HAP-1 (cell line): ENCODE measurements at regions not wholly inside any gene's neighbourhood (a gene's known extent, or its start where the extent isn't known, plus 50 kb on each side); places are given as distances from the start of the nearest gene placed in this dataset.
A peak's percentile ranks its signal among the peaks of the same experiment; 100 is the strongest.
"Not testable (repeated sequence)": the region's sequence is repeated elsewhere in the genome, so short reads cannot be mapped to it uniquely, and the experiment has no call there.

Source experiments
- DNase-seq, 2 experiments: peaks; one replicate each; pipeline ENCODE4 v3.0.0-alpha.2; 2016 to 2020; ENCODE audit warnings: low spot score in 2 of 2
- H3K27me3 ChIP-seq: fragments of 250-450 bp; sonication (Bioruptor Pico); 2 replicates; pipeline ENCODE4 v1.5.1; 2020; ENCODE audit warnings: low read depth, mild to moderate bottlenecking, moderate library complexity
- H3K36me3 ChIP-seq: fragments of 250-450 bp; sonication (Bioruptor Pico); replicated peaks from 2 replicates; pipeline ENCODE4 v1.5.1; 2020; ENCODE audit warnings: mild to moderate bottlenecking
- H3K4me1 ChIP-seq: fragments of 250-450 bp; sonication (Bioruptor Pico); 2 replicates; pipeline ENCODE4 v1.5.1; 2020; ENCODE audit warnings: mild to moderate bottlenecking
- H3K4me3 ChIP-seq: fragments of 250-450 bp; sonication (Bioruptor Pico); 2 replicates; pipeline ENCODE4 v1.5.1; 2020; ENCODE audit warnings: mild to moderate bottlenecking, moderate library complexity
- H3K9me3 ChIP-seq: fragments of 250-450 bp; sonication (Bioruptor Pico); 2 replicates; pipeline ENCODE4 v1.5.1; 2020; ENCODE audit warnings: mild to moderate bottlenecking, moderate library complexity
- in situ Hi-C: fragments of 300-500 bp; cut with MboI; formaldehyde crosslinking; loops from 3 replicates; pipeline ENCODE4 v1.14.3; 2020; ENCODE audit warnings: low sequenced_read_pairs, inconsistent platforms, mixed read lengths

DNA sequence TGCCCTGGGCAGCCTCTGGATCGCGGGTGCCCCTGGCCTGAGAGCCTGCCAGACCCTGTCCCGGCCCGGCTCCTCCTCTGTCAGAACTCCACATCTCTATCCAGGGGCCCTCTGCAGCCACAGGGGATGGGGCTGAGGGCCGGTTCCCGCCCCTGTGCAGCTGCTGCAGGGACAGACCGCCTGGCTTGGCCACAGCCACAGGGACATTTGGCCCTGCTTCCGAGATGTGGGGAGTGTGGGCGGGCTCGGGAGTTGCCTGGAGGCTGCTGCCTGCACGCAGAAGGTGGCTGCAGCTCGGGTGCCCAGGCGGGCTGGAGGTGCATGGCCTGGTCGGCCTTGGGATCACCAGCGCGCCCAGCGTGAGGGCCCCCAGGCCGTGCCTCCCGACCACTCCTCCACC lies 3365.4 kb upstream of the OR11H1 start:
- H3K4me1 ChIP-seq, H3K27me3 ChIP-seq, H3K9me3 ChIP-seq, H3K36me3 ChIP-seq, in situ Hi-C loops, H3K4me3 ChIP-seq, DNase-seq: not testable (repeated sequence)

DNA sequence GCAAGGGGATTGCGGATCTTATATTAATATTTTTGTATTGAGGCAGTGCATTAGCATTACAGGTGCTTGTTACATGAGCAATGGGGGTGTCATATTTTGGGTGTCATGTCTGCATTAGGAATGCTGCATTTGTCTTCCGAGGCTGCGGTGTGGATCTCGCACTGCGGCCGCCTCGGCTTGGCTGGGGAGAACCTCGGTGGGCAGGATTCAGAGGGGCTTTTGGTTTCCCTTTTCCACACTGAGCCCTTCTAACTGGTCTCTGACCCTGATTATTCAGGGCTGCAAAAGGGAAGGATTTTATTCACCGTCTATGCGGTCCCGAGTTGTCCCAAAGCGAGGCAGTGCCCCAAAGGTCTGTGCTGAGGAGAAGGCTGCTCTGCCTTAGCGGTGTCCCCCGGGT lies 3361.5 kb upstream of the OR11H1 start:
- peak in 1 of 2 experiments; percentile 9 for DNase-seq
- H3K36me3 ChIP-seq, H3K27me3 ChIP-seq, H3K9me3 ChIP-seq, in situ Hi-C loops, H3K4me1 ChIP-seq, H3K4me3 ChIP-seq: not testable (repeated sequence)

DNA sequence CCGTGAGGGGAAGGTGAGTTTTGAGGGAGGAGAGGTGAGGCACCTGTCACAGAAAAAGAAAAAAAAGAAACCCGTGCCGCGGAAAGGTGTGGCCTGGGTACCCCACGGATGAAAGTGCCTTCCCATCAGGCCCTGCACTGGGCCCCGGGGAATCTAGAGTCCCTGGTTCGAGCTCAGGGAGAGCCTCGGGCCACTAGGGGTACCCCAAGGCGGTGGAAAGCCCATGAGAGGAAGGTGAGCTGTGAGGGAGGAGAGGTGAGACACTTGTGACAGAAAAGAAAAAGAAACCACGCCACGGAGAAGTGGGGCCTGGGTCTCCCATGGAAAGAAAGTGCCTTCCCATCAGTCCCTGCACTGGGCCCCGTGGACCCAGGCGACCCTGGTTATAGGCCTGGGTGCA lies 3359.9 kb upstream of the OR11H1 start:
- in situ Hi-C loops, H3K4me3 ChIP-seq, H3K36me3 ChIP-seq: not testable (repeated sequence)

DNA sequence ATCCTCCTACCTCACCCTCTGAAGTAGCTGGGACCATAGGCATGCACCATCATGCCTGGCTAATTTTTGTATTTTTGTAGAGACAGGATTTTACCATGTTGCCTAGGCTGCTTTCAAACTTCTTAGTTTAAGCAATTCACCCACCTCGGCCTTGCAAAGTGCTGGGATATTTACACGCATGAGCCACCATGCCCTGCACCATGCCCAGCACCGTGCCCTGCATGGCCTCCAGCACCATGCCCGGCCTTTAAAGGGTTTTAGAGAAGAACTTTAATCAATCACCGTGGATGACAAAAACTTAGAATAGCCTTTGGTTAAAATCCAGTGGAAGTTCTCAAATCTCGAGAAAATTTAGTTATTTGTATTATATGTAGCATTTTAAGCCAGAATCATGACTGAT lies 3335.9 kb upstream of the OR11H1 start:
- H3K4me3 ChIP-seq, H3K4me1 ChIP-seq, H3K36me3 ChIP-seq, H3K9me3 ChIP-seq, H3K27me3 ChIP-seq, in situ Hi-C loops, DNase-seq: not testable (repeated sequence)

More for the DNA sequence above, 3359.9 kb upstream of the OR11H1 start:
- not testable (repeated sequence) for H3K4me1 ChIP-seq, DNase-seq, H3K9me3 ChIP-seq, H3K27me3 ChIP-seq

DNA sequence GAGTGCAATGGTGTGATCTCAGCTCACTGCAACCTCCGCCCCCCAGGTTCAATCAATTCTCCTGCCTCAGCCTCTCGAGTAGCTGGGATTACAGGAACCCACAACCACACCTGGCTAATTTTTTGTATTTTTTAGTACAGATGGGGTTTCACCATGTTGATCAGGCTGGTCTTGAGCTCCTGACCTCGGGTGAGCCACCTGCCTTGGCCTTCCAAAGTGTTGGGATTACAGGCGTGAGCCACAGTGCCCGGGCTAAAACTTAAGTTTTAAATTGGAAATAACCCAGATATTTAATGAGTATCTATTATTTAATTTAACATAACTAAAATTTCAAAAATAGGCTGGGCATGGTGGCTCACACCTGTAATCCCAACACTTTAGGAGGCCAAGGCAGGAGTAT lies 3333.3 kb upstream of the OR11H1 start:
- H3K36me3 ChIP-seq, H3K9me3 ChIP-seq, DNase-seq, H3K4me3 ChIP-seq, H3K27me3 ChIP-seq, in situ Hi-C loops, H3K4me1 ChIP-seq: not testable (repeated sequence)

DNA sequence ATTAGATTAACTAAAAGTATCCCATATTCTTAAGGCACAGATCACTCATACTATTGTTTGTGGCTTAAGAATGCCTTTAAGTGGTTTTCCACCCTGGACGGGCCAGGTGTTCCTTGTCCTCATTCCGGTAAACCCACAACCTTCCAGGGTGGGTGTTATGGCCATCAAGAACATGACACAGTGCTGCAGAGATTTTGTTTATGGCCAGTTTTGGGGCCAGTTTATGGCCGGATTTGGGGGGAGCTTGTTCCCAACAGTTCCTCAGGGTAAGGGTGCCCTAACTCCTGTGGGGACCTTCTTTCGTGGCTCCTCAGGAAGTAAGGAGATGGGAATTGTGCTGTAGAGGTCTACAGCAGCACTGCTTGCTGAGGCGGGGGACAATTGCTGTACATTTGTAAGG lies 3325.9 kb upstream of the OR11H1 start:
- H3K36me3 ChIP-seq, H3K4me1 ChIP-seq, in situ Hi-C loops, H3K4me3 ChIP-seq, H3K27me3 ChIP-seq, DNase-seq, H3K9me3 ChIP-seq: not testable (repeated sequence)

DNA sequence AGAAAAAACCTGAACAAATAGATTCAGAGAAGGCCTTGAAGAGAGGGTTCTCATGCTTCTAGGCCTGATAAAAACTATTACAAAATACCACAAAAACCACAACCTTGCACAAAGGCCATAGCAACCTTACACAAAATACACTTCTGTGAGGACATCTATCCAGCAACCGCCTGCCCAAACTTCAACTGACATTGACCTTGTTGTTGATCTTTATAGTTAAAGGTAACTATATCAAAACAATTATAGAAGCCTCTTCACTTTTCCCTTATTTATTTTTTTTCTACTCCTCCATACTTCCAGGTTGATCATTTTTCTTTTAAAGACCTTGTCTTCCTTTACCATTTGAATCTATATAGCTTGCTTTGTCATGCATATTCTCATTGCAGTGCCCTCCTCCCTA lies 3321.3 kb upstream of the OR11H1 start:
- H3K4me3 ChIP-seq, H3K9me3 ChIP-seq, H3K36me3 ChIP-seq, H3K4me1 ChIP-seq, in situ Hi-C loops, DNase-seq, H3K27me3 ChIP-seq: not testable (repeated sequence)
